IPS-20b (cell line): ENCODE measurements at regions not wholly inside any gene's neighbourhood (a gene's known extent, or its start where the extent isn't known, plus 50 kb on each side); places are given as distances from the start of the nearest gene placed in this dataset.

Source experiments
- H3K27ac ChIP-seq: one replicate; pipeline ENCODE4 v1.5.1; 2013; ENCODE audit warnings: low read length
- H3K27me3 ChIP-seq: 2 replicates; pipeline ENCODE4 v1.6.1; 2013; ENCODE audit warnings: mild to moderate bottlenecking, low read length, inconsistent platforms; ENCODE audit not compliant: insufficient read depth
- H3K36me3 ChIP-seq: 2 replicates; pipeline ENCODE4 v1.6.1; 2013; ENCODE audit warnings: low read depth, mild to moderate bottlenecking, inconsistent platforms, low read length, moderate library complexity; ENCODE audit not compliant: insufficient read depth
- H3K4me1 ChIP-seq: 2 replicates; pipeline ENCODE4 v1.6.1; 2013; ENCODE audit warnings: mild to moderate bottlenecking, control low read depth, inconsistent platforms, low read length, moderate library complexity; ENCODE audit not compliant: insufficient read depth
- H3K4me3 ChIP-seq: 2 replicates; pipeline ENCODE4 v1.5.1; 2013; ENCODE audit warnings: mild to moderate bottlenecking, low read length, inconsistent platforms
- H3K9ac ChIP-seq: 2 replicates; pipeline ENCODE4 v1.6.1; 2013; ENCODE audit warnings: low read depth, mild to moderate bottlenecking, inconsistent platforms, low read length, moderate library complexity
- H3K9me3 ChIP-seq: 2 replicates; pipeline ENCODE4 v1.6.1; 2013; ENCODE audit warnings: mild to moderate bottlenecking, low read depth, low read length, inconsistent platforms; ENCODE audit not compliant: insufficient read depth

DNA sequence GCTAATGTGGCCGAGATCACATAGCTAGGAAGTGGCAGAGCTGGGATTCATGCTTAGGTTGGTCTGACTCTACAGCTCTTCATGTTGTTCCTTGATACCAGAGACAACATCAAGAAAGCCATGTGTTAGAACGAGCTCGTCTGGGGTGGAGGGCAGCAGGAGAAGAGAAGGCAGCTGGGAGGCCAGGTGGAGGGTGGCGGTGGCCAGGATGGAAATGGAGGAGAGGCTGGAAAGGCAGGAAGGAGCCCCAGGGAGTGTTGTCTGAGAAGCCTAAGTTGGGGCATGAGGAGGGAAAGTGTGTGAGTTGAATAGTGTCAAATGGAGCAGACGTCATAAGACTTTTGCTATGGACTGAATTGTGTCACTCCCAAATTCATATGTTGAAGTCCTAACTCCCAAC, 315.3 kb downstream of the GADD45G start:
- Histone ChIP-seq H3K4me3 (no peak overlapping the region), H3K27me3 (no peaks in the 10 kb centered on the region), H3K27ac (no peak overlapping the region), H3K36me3 (no peaks in the 10 kb centered on the region), H3K9ac (no peak overlapping the region), H3K4me1 (peaks cover 6% of the 10 kb centered on the region; the same call in 1 of the 2 replicates), H3K9me3 (no peaks in the 10 kb centered on the region)

- Histone ChIP-seq H3K9me3 (no peaks in the 10 kb centered on the region), H3K27ac (no peak overlapping the region), H3K4me1 (peaks cover 3% of the 10 kb centered on the region; the same call in 1 of the 2 replicates), H3K9ac (no peak overlapping the region), H3K4me3 (no peak overlapping the region), H3K36me3 (no peaks in the 10 kb centered on the region), H3K27me3 (no peaks in the 10 kb centered on the region)
Measured at GRCh38 chr9:89920951-89921350, 316.1 kb downstream of the GADD45G start.

- Histone ChIP-seq H3K9ac (no peak overlapping the region), H3K4me3 (no peak overlapping the region), H3K27ac (no peak overlapping the region), H3K27me3 (no peaks in the 10 kb centered on the region), H3K9me3 (no peaks in the 10 kb centered on the region), H3K36me3 (no peaks in the 10 kb centered on the region), H3K4me1 (no peaks in the 10 kb centered on the region)
Measured at GRCh38 chr9:89922099-89922498, 317.3 kb downstream of the GADD45G start.

DNA sequence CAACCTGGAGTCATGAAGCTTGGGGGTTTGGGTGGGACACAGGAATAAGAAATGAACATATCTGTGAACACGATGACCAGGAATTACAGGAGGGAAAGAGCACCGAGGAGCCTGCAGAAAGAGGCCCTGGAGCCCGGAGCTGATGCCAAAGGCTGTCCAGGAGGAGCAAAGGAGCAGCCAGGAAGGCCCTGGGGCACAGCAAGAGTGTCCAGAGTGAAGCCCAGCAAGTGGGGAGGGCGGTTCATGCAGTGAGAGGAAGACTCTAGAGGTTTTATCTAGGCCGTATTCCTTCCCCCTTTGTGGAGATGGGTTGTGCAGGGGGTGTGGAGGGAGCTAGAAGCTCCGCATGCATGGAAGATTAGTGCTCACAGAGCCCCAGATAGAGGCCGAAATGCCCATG, 318.4 kb downstream of the GADD45G start:
- no peak overlapping the region for H3K9ac ChIP-seq
- no peaks in the 10 kb centered on the region for H3K4me1 ChIP-seq
- H3K9me3 ChIP-seq = no peaks in the 10 kb centered on the region
- H3K27me3 ChIP-seq = no peaks in the 10 kb centered on the region
- no peak overlapping the region for H3K27ac ChIP-seq
- H3K4me3 ChIP-seq = no peak overlapping the region
- H3K36me3 ChIP-seq = no peaks in the 10 kb centered on the region

DNA sequence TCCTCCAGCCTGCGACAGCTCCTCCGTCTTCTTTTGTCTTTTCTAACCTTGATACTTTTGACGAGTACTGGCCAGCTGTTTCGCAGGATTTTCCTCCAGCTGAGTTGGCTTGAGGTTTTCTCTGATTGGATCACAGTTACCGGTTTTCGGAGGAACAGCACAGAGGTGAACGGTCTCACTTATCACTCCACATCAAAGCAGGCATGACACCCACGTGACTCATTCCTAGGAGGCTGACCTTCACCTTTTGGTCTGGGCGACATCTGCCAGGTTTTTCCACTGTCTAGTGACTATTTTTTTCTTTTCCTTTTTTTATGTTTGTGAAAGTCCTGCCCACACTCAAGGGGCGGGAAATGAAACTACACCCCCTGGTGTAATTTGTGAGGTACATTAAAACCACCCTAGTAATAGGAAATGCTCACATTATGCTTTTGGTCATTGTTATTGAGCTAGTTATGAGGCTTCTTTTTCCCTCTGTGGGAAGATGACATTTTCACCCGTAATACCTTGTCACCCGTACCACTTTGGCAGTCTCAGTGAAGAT, 319.2 kb downstream of the GADD45G start:
- Histone ChIP-seq H3K4me3 (no peak overlapping the region), H3K36me3 (no peaks in the 10 kb centered on the region), H3K9me3 (no peaks in the 10 kb centered on the region), H3K27ac (no peak overlapping the region), H3K27me3 (no peaks in the 10 kb centered on the region), H3K4me1 (no peaks in the 10 kb centered on the region), H3K9ac (no peak overlapping the region)

GRCh38 chr9:89924611-89925010, 319.8 kb downstream of the GADD45G start:
- no peaks in the 10 kb centered on the region for H3K36me3 ChIP-seq
- H3K27me3 ChIP-seq = no peaks in the 10 kb centered on the region
- H3K9ac ChIP-seq = no peak overlapping the region
- no peaks in the 10 kb centered on the region for H3K9me3 ChIP-seq
- H3K4me1 ChIP-seq = no peaks in the 10 kb centered on the region
- H3K27ac ChIP-seq = no peak overlapping the region
- no peak overlapping the region for H3K4me3 ChIP-seq

GRCh38 chr9:89926167-89926566, 321.4 kb downstream of the GADD45G start:
- H3K36me3 ChIP-seq = no peaks in the 10 kb centered on the region
- no peak overlapping the region for H3K27ac ChIP-seq
- H3K4me1 ChIP-seq = no peaks in the 10 kb centered on the region

GRCh38 chr9:89926691-89927220, 321.9 kb downstream of the GADD45G start:
- no peaks in the 10 kb centered on the region for H3K36me3 ChIP-seq
- H3K27ac ChIP-seq = no peak overlapping the region
- no peaks in the 10 kb centered on the region for H3K4me1 ChIP-seq
- no peak overlapping the region for H3K9ac ChIP-seq
- H3K27me3 ChIP-seq = no peaks in the 10 kb centered on the region
- no peak overlapping the region for H3K4me3 ChIP-seq
- H3K9me3 ChIP-seq = no peaks in the 10 kb centered on the region

More at GRCh38 chr9:89926167-89926566, 321.4 kb downstream of the GADD45G start:
- H3K27me3 ChIP-seq = no peaks in the 10 kb centered on the region
- no peaks in the 10 kb centered on the region for H3K9me3 ChIP-seq
- H3K4me3 ChIP-seq = no peak overlapping the region
- no peak overlapping the region for H3K9ac ChIP-seq

DNA sequence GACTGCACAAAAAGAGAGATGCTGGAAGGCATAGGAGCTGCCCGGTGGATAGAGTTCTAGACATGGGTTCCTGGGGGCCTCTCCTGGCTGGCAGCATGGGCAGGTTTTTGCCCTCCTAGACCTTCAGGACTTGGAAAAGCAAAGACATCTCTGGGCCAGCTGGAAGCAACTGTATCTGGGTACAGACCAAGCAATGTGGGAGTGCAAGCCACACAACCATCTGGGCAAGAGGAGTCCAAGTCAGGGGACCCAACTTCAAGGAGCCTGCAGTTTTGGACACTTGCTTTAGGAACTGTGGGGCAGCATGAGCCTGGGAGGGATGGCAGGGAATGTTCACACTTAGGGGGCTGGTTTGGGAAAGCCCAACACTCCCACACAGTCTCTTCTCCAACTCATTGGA, 323.3 kb downstream of the GADD45G start:
- Histone ChIP-seq H3K27ac (no peak overlapping the region), H3K4me1 (no peaks in the 10 kb centered on the region), H3K9me3 (no peaks in the 10 kb centered on the region), H3K36me3 (no peaks in the 10 kb centered on the region), H3K9ac (no peak overlapping the region), H3K4me3 (no peak overlapping the region), H3K27me3 (no peaks in the 10 kb centered on the region)

DNA sequence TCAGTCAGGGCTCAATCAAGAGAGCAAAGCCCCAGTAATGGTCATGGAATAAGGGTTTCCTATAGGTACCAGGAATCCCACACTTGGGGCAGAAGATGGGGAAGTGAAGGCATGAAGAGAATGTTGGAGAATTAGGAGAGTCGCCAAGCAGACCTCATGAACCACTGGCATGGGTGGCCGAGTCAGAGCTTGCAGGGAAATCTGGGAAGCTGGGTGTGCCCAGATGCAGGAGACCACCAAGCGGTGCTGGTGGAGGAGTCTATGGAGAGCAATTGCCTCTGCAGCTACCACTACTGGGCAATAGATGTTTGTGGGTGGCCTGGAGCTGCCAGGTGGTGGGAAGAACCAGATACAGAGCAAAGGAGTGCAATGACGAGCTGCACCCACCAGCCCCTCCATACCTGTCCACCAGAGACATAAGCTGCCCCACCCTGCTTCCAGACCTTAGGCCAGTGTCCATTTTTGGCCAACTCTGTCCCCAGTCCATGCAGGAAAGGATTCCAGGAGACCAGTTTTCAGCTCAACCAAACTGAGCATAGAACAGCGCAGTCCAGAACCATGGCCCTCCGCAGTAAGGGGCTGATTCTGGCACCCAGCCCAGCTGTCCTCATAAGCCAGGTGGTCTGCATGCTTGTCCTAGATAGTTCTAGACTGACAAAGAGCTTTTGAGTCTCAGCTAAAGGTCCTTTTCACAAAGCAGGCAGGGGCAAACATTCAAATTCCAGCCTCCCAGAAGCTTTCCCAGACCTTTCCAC, 323.9 kb downstream of the GADD45G start:
- Histone ChIP-seq H3K27me3 (no peaks in the 10 kb centered on the region), H3K27ac (no peak overlapping the region), H3K9me3 (no peaks in the 10 kb centered on the region), H3K9ac (no peak overlapping the region), H3K4me3 (no peak overlapping the region), H3K36me3 (no peaks in the 10 kb centered on the region), H3K4me1 (no peaks in the 10 kb centered on the region)

- Histone ChIP-seq H3K27me3 (no peaks in the 10 kb centered on the region; the same call in 1 of the 2 replicates), H3K9ac (no peak overlapping the region), H3K4me3 (no peak overlapping the region), H3K4me1 (no peaks in the 10 kb centered on the region), H3K27ac (no peak overlapping the region), H3K9me3 (no peaks in the 10 kb centered on the region), H3K36me3 (no peaks in the 10 kb centered on the region)
Measured at GRCh38 chr9:89929315-89929672, 324.5 kb downstream of the GADD45G start.
